Uterus (tissue), 2 donors: ENCODE measurements at regions not wholly inside any gene's neighbourhood (a gene's known extent, or its start where the extent isn't known, plus 50 kb on each side); places are given as distances from the start of the nearest gene placed in this dataset.

Experiments used
- POLR2A ChIP-seq, 2 donors: fragments of 450-650 bp; IDR thresholded peaks; one replicate each; pipeline ENCODE4 v1.6.1; 2016; ENCODE audit warnings: antibody characterized with exemption in 2 of 2, mild to moderate bottlenecking in 1 of 2, moderate library complexity in 1 of 2
- TF ChIP-seq, protein P1 (sequence below), 4 experiments: fragments of 200-600 bp in 2 of 4; fragments of 450-650 bp in 2 of 4; sonication (generic) in 2 of 4; IDR thresholded peaks; one replicate each; pipeline ENCODE4 v1.5.1; 2016 to 2019; ENCODE audit warnings: antibody characterized with exemption in 4 of 4, mild to moderate bottlenecking in 2 of 4, moderate library complexity in 1 of 4

DNA sequence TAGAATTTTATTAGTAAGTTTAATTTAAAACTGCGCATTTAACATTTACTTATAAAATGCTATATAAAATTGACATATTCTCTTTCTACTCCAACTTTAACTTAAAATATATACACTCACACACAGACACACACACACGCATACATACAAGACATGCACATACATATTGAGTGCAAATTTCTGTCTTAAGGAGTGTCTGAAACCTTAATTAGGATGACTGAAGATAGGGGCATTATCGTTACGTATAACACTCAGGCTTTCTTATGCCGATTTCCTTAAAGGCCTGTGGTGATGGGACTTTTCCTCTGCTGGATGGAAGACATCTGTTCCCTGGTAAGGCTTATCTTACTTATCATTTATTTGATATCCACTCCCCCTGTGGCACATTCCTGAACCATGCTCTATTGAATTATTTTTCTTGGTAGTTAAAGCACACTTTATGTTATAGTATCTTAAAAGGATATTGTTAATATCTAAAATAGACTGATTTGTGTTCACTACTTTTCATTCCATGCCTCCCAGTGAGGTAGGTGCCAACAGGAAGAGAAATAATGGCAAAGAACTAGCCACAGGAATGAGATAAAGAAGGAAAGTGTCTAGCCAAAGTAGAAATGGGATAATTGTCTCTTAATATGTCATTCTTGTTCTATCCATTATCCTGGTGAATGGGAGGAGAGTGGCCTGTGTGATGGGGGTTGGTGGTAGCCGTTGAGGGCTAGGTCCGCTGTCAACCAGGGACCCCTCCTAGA is 92.9 kb upstream of the GPRIN3 start:
- TF ChIP-seq, protein P1, sequence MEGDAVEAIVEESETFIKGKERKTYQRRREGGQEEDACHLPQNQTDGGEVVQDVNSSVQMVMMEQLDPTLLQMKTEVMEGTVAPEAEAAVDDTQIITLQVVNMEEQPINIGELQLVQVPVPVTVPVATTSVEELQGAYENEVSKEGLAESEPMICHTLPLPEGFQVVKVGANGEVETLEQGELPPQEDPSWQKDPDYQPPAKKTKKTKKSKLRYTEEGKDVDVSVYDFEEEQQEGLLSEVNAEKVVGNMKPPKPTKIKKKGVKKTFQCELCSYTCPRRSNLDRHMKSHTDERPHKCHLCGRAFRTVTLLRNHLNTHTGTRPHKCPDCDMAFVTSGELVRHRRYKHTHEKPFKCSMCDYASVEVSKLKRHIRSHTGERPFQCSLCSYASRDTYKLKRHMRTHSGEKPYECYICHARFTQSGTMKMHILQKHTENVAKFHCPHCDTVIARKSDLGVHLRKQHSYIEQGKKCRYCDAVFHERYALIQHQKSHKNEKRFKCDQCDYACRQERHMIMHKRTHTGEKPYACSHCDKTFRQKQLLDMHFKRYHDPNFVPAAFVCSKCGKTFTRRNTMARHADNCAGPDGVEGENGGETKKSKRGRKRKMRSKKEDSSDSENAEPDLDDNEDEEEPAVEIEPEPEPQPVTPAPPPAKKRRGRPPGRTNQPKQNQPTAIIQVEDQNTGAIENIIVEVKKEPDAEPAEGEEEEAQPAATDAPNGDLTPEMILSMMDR (IDR thresholded peaks at IDR 0.05), result no peak
- TF ChIP-seq POLR2A (IDR thresholded peaks at IDR 0.05), result no peak
